Gastrocnemius medialis (tissue), 4 donors: ENCODE measurements at regions not wholly inside any gene's neighbourhood (a gene's known extent, or its start where the extent isn't known, plus 50 kb on each side); places are given as distances from the start of the nearest gene placed in this dataset.

Source experiments
- ATAC-seq, 2 donors: fragments of 150-250 bp; one replicate each; pipeline ENCODE4 v1.9.1; 2016
- DNase-seq, 2 donors: peaks; one replicate each; pipeline ENCODE4 v3.0.0-alpha.2; 2019
- H3K27ac ChIP-seq, 4 donors: fragments of 200-600 bp; sonication (generic); 1 replicate in 1 of 4; 2 replicates in 3 of 4; pipeline ENCODE4 v1.5.1; 2016 to 2018; ENCODE audit warnings: mild to moderate bottlenecking in 2 of 4, moderate library complexity in 1 of 4
- H3K27me3 ChIP-seq, 3 donors: fragments of 200-600 bp; sonication (generic) in 2 of 3; 1 replicate in 1 of 3; 2 replicates in 2 of 3; pipeline versions ENCODE4 v1.5.1 to v1.6.0; 2016 to 2019; ENCODE audit warnings: mild to moderate bottlenecking in 1 of 3, moderate library complexity in 1 of 3
- H3K36me3 ChIP-seq, 2 donors: fragments of 200-600 bp; sonication (generic) in 1 of 2; one replicate each; pipeline ENCODE4 v1.5.1; 2017 to 2018
- H3K4me1 ChIP-seq, 2 donors: fragments of 200-600 bp; sonication (generic) in 1 of 2; one replicate each; pipeline ENCODE4 v1.5.1; 2016 to 2017; ENCODE audit warnings: mild to moderate bottlenecking in 2 of 2
- H3K4me3 ChIP-seq, 4 donors: fragments of 200-600 bp; sonication (generic) in 3 of 4; 1 replicate in 1 of 4; 2 replicates in 3 of 4; pipeline ENCODE4 v1.5.1; 2016 to 2019; ENCODE audit warnings: mild to moderate bottlenecking in 2 of 4
- H3K9me3 ChIP-seq, 3 donors: fragments of 200-600 bp; sonication (generic) in 2 of 3; 1 replicate in 1 of 3; 2 replicates in 2 of 3; pipeline ENCODE4 v1.5.1; 2016 to 2019
- CTCF ChIP-seq, 5 experiments: fragments of 450-650 bp in 3 of 5; fragments of 200-600 bp in 2 of 5; sonication (generic) in 2 of 5; IDR thresholded peaks in 4 of 5; conservative IDR thresholded peaks in 1 of 5; 1 replicate in 4 of 5; 2 replicates in 1 of 5; pipeline ENCODE4 v1.5.1; 2016 to 2019; ENCODE audit warnings: antibody characterized with exemption in 5 of 5, mild to moderate bottlenecking in 3 of 5, moderate library complexity in 3 of 5
- POLR2A ChIP-seq, 2 donors: fragments of 450-650 bp; IDR thresholded peaks; one replicate each; pipeline ENCODE4 v1.6.1; 2017; ENCODE audit warnings: antibody characterized with exemption in 2 of 2, mild to moderate bottlenecking in 2 of 2, moderate library complexity in 2 of 2
- in situ Hi-C, 4 donors: fragments of 200-750 bp; cut with MboI; loops; one replicate each; pipeline versions ENCODE4 v1.15.0 to v1.8.0; 2017; ENCODE audit warnings: low sequenced_read_pairs in 4 of 4
- intact Hi-C: fragments of 100-400 bp; cut with DNase I; formaldehyde crosslinking; loops from one replicate; pipeline ENCODE4 v1.15.1; 2023; ENCODE audit warnings: low total_unique reads

DNA sequence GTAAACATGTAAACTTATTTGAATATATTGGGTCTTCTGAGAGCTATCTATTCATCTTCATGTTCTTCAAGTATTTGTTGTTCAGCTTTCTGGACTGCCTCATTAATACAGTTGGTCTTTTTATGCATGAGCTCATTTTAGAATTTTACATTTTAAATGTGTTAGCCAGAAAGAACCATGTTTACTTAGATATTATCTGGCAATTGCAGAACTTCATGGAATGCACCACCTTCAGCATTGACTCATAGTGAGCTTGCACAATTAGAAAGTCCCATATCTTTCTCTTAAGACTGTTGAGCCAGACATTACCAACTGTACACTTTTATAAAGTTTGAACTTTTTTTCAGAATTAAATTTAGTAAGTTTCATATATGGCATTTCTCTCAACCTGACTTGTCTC lies 536.7 kb downstream of the RIT2 start:
- Histone ChIP-seq H3K27ac (no peak overlapping the region), H3K36me3 (no peaks in the 10 kb centered on the region), H3K4me3 (no peak overlapping the region), H3K27me3 (no peaks in the 10 kb centered on the region), H3K4me1 (no peaks in the 10 kb centered on the region), H3K9me3 (no peaks in the 10 kb centered on the region)
- no peak for DNase-seq
- TF ChIP-seq CTCF (IDR thresholded peaks at IDR 0.05 in 4 of 5, conservative IDR thresholded peaks at IDR 0.05 in 1 of 5), result no peak
- TF ChIP-seq POLR2A (IDR thresholded peaks at IDR 0.05), result no peak
- intact Hi-C loops, result no loop called here
- in situ Hi-C loops, result no loop called here
- ATAC-seq, result no peak

GRCh38 chr18:42582266-42582665 lies 533.2 kb downstream of the RIT2 start:
- Histone ChIP-seq H3K4me3 (no peak overlapping the region), H3K27me3 (no peaks in the 10 kb centered on the region), H3K4me1 (no peaks in the 10 kb centered on the region), H3K36me3 (no peaks in the 10 kb centered on the region), H3K27ac (no peak overlapping the region), H3K9me3 (no peaks in the 10 kb centered on the region)
- in situ Hi-C loops, result no loop called here
- ATAC-seq (no peak), DNase-seq (no peak)
- TF ChIP-seq POLR2A (IDR thresholded peaks at IDR 0.05), result no peak
- TF ChIP-seq CTCF (IDR thresholded peaks at IDR 0.05 in 4 of 5, conservative IDR thresholded peaks at IDR 0.05 in 1 of 5), result no peak
- intact Hi-C loops, result no loop called here

DNA sequence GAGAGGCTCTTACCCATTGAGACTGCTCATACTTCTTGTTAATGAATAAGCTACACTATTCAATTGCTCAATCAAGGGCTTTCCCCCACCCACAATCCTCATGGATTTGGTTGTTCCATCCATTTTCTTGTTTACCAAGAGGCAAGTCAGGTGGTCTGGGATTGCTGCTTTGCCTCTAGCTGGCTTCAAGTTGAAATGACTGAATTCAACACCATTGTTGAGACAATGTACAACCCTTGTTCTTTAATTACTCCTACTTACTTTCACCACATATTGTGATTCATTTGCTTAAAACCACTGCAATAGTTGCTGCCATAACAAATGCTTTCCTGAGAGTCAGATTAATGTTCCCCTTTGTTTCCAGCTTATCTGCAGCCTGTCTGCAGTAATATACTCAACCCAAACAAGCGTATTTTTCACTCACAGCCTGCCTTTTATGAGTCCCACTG lies 532.2 kb downstream of the RIT2 start:
- Histone ChIP-seq H3K4me3 (no peak overlapping the region), H3K9me3 (no peaks in the 10 kb centered on the region), H3K4me1 (no peaks in the 10 kb centered on the region), H3K27me3 (no peaks in the 10 kb centered on the region), H3K36me3 (no peaks in the 10 kb centered on the region), H3K27ac (no peak overlapping the region)
- in situ Hi-C loops, result no loop called here
- ATAC-seq (no peak), DNase-seq (no peak)
- TF ChIP-seq CTCF (IDR thresholded peaks at IDR 0.05 in 4 of 5, conservative IDR thresholded peaks at IDR 0.05 in 1 of 5), result no peak
- TF ChIP-seq POLR2A (IDR thresholded peaks at IDR 0.05), result no peak
- intact Hi-C loops, result no loop called here

- no peak overlapping the region for H3K27ac ChIP-seq
- ATAC-seq, result no peak
- no peaks in the 10 kb centered on the region for H3K36me3 ChIP-seq
- in situ Hi-C loops, result no loop called here
- H3K27me3 ChIP-seq, result no peaks in the 10 kb centered on the region
- TF ChIP-seq POLR2A (IDR thresholded peaks at IDR 0.05), result no peak
- H3K4me1 ChIP-seq, result no peaks in the 10 kb centered on the region
- DNase-seq, result no peak
- intact Hi-C loops, result no loop called here
- no peaks in the 10 kb centered on the region for H3K9me3 ChIP-seq
- no peak overlapping the region for H3K4me3 ChIP-seq
Measured at GRCh38 chr18:42586601-42587000, 528.9 kb downstream of the RIT2 start.

GRCh38 chr18:42588786-42589185 lies 526.7 kb downstream of the RIT2 start:
- H3K4me3 ChIP-seq, result no peak overlapping the region
- no peaks in the 10 kb centered on the region for H3K36me3 ChIP-seq
- intact Hi-C loops, result no loop called here
- ATAC-seq, result no peak
- no peaks in the 10 kb centered on the region for H3K4me1 ChIP-seq
- TF ChIP-seq POLR2A (IDR thresholded peaks at IDR 0.05) (no peak), CTCF (IDR thresholded peaks at IDR 0.05 in 4 of 5, conservative IDR thresholded peaks at IDR 0.05 in 1 of 5) (no peak)
- no peaks in the 10 kb centered on the region for H3K27me3 ChIP-seq
- in situ Hi-C loops, result no loop called here
- no peak for DNase-seq
- no peak overlapping the region for H3K27ac ChIP-seq
- H3K9me3 ChIP-seq, result no peaks in the 10 kb centered on the region
